OCI-LY1 (cell line): ENCODE measurements at regions not wholly inside any gene's neighbourhood (a gene's known extent, or its start where the extent isn't known, plus 50 kb on each side); places are given as distances from the start of the nearest gene placed in this dataset.

Experiments
- H2AFZ ChIP-seq: fragments of 200-600 bp; sonication (generic), shearing (Covaris generic); 2 replicates; pipeline ENCODE4 v1.6.0; 2014; ENCODE audit warnings: antibody characterized with exemption, mild to moderate bottlenecking, low read length
- H3F3A ChIP-seq: fragments of 200-600 bp; sonication (generic), shearing (Covaris generic); 2 replicates; pipeline ENCODE4 v1.6.0; 2014; ENCODE audit warnings: mild to moderate bottlenecking, antibody characterized with exemption, low read length, moderate library complexity; ENCODE audit not compliant: insufficient read depth
- H3K27ac ChIP-seq: fragments of 200-600 bp; sonication (generic); 2 replicates; pipeline ENCODE4 v1.5.1; 2014; ENCODE audit warnings: low read length, mixed run types, mild to moderate bottlenecking, low read depth; ENCODE audit not compliant: poor library complexity, severe bottlenecking
- H3K27me3 ChIP-seq: fragments of 200-600 bp; sonication (generic); 2 replicates; pipeline ENCODE4 v1.6.0; 2014; ENCODE audit warnings: antibody characterized with exemption, mild to moderate bottlenecking, low read length, moderate library complexity; ENCODE audit not compliant: insufficient read depth
- H3K36me3 ChIP-seq: fragments of 200-600 bp; sonication (generic); 2 replicates; pipeline ENCODE4 v1.6.1; 2014; ENCODE audit warnings: mild to moderate bottlenecking, antibody characterized with exemption, low read length, moderate library complexity, mixed read lengths; ENCODE audit not compliant: insufficient read depth
- H3K4me1 ChIP-seq: fragments of 200-600 bp; sonication (generic); 2 replicates; pipeline ENCODE4 v1.5.1; 2014; ENCODE audit warnings: mild to moderate bottlenecking, low read length, moderate library complexity; ENCODE audit not compliant: insufficient read depth, severe bottlenecking
- H3K4me2 ChIP-seq: fragments of 200-600 bp; sonication (generic), shearing (Covaris generic); 2 replicates; pipeline ENCODE4 v1.6.1; 2014; ENCODE audit warnings: low read length
- H3K4me3 ChIP-seq: fragments of 200-600 bp; sonication (generic); 2 replicates; pipeline ENCODE4 v1.5.1; 2014; ENCODE audit warnings: low read length, low read depth, mild to moderate bottlenecking, mixed read lengths; ENCODE audit not compliant: poor library complexity, severe bottlenecking
- H3K79me2 ChIP-seq: fragments of 200-600 bp; shearing (Covaris generic); 2 replicates; pipeline ENCODE4 v1.6.1; 2016; ENCODE audit warnings: mixed run types, low read length, mixed read lengths; ENCODE audit not compliant: insufficient read depth
- H3K9ac ChIP-seq: fragments of 200-600 bp; sonication (generic), shearing (Covaris generic); 2 replicates; pipeline ENCODE4 v1.6.1; 2014; ENCODE audit warnings: mild to moderate bottlenecking, low read length, mixed read lengths
- H3K9me2 ChIP-seq: fragments of 200-600 bp; sonication (generic), shearing (Covaris generic); 2 replicates; pipeline ENCODE4 v1.6.1; 2014; ENCODE audit warnings: low read depth, mild to moderate bottlenecking, low read length, mixed read lengths
- H3K9me3 ChIP-seq: fragments of 200-600 bp; shearing (Covaris generic); 2 replicates; pipeline ENCODE4 v1.6.1; 2014; ENCODE audit warnings: low read length, mixed read lengths
- H4K20me1 ChIP-seq: fragments of 200-600 bp; sonication (generic), shearing (Covaris generic); 2 replicates; pipeline ENCODE4 v1.6.0; 2016; ENCODE audit warnings: mild to moderate bottlenecking, low read length; ENCODE audit not compliant: insufficient read depth
- CTCF ChIP-seq: fragments of 200-600 bp; sonication (generic), shearing (Covaris generic); IDR thresholded peaks from 2 replicates; pipeline ENCODE4 v1.5.1; 2017; ENCODE audit warnings: mild to moderate bottlenecking, antibody characterized with exemption, low read length, moderate library complexity, mixed read lengths
- EZH2 ChIP-seq: fragments of 200-600 bp; sonication (generic), shearing (Covaris generic); IDR thresholded peaks from 2 replicates; pipeline ENCODE4 v1.8.0; 2017; ENCODE audit warnings: borderline replicate concordance, mixed run types, mild to moderate bottlenecking, antibody characterized with exemption, low read length, moderate library complexity, mixed read lengths

- Histone ChIP-seq H3K9me3 (no peaks in the 10 kb centered on the region), H3K9me2 (no peaks in the 10 kb centered on the region), H3K9ac (no peak overlapping the region), H2AFZ (no peak overlapping the region), H3K4me2 (no peak overlapping the region), H3K27ac (no peak overlapping the region), H3K4me1 (no peaks in the 10 kb centered on the region), H3K27me3 (peaks cover 4% of the 10 kb centered on the region; the same call in 1 of the 2 replicates), H3K4me3 (no peak overlapping the region), H4K20me1 (no peaks in the 10 kb centered on the region), H3K36me3 (no peaks in the 10 kb centered on the region), H3K79me2 (no peaks in the 10 kb centered on the region), H3F3A (no peaks in the 10 kb centered on the region)
- no peak for TF ChIP-seq EZH2
- TF ChIP-seq CTCF: no peak
Measured at GRCh38 chr19:34067861-34068271, 104.4 kb upstream of the LSM14A start.

- no peak overlapping the region for H2AFZ ChIP-seq
- H3K27ac ChIP-seq: no peak overlapping the region
- no peaks in the 10 kb centered on the region for H3K36me3 ChIP-seq
- H3K9me3 ChIP-seq: no peaks in the 10 kb centered on the region
- no peaks in the 10 kb centered on the region for H3K9me2 ChIP-seq
- no peaks in the 10 kb centered on the region for H3F3A ChIP-seq
- no peak overlapping the region for H3K9ac ChIP-seq
- TF ChIP-seq EZH2 (no peak), CTCF (no peak)
- no peaks in the 10 kb centered on the region for H3K4me1 ChIP-seq
- H3K4me2 ChIP-seq: no peak overlapping the region
- no peak overlapping the region for H3K4me3 ChIP-seq
- H4K20me1 ChIP-seq: no peaks in the 10 kb centered on the region
- no peaks in the 10 kb centered on the region; the same call in 1 of the 2 replicates for H3K27me3 ChIP-seq
- no peaks in the 10 kb centered on the region for H3K79me2 ChIP-seq
Measured at GRCh38 chr19:34075661-34076091, 96.6 kb upstream of the LSM14A start.

GRCh38 chr19:34082289-34083077 lies 89.8 kb upstream of the LSM14A start:
- H2AFZ ChIP-seq: no peak overlapping the region
- H3K27ac ChIP-seq: no peak overlapping the region
- TF ChIP-seq CTCF (no peak), EZH2 (no peak)
- H3K27me3 ChIP-seq: 0 out of 2 replicates have a peak, but pooled peaks cover 3% of the 10 kb centered on the region
- H3K4me3 ChIP-seq: no peak overlapping the region
- no peak overlapping the region for H3K9ac ChIP-seq
- H3K4me2 ChIP-seq: no peak overlapping the region
- H3K9me3 ChIP-seq: no peaks in the 10 kb centered on the region
- no peaks in the 10 kb centered on the region for H3K9me2 ChIP-seq
- H3K79me2 ChIP-seq: no peaks in the 10 kb centered on the region
- H4K20me1 ChIP-seq: no peaks in the 10 kb centered on the region
- H3F3A ChIP-seq: no peaks in the 10 kb centered on the region
- no peaks in the 10 kb centered on the region for H3K36me3 ChIP-seq
- no peaks in the 10 kb centered on the region for H3K4me1 ChIP-seq
